ENCODE measurements at regions not wholly inside any gene's neighbourhood (a gene's known extent, or its start where the extent isn't known, plus 50 kb on each side); places are given as distances from the start of the nearest gene placed in this dataset.

DNA sequence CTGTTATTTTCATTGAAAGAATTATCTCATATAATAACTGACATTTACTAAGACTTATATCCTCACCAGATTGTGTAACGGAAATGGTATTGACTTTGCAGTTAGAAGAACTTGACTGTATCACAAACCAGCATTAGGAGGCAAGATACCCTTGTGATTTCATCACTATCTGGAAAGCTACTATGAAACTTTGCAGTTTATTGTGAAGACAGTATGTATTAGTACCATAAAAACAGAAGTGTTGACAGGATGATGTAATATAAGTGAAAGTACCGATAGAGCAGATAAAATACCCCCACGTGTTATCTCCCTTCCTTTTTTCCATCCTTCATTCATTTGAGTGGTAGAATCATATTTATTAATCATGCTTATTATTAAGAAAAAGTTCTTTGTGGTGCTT lies 365.7 kb upstream of the KLHL1 start:
- DNase-seq = no peak

DNA sequence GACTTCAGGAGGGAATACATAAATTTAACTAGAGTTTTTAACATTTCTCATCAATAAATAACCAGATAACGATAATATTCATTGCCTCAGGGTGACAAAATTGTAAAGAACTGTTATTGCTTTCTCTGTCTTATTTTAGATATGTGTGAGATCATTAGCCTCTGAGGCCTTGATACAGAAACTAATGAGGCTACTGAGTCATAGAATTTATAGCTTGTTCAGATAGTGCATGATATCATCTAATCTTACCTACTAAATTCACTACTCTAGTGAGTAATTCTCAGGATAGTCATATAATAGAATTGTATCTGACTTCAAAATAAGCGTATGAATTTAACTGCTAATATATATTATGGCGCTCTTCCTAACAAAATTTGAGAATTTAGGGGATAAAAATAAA lies 360.8 kb upstream of the KLHL1 start:
- no peak for DNase-seq

DNA sequence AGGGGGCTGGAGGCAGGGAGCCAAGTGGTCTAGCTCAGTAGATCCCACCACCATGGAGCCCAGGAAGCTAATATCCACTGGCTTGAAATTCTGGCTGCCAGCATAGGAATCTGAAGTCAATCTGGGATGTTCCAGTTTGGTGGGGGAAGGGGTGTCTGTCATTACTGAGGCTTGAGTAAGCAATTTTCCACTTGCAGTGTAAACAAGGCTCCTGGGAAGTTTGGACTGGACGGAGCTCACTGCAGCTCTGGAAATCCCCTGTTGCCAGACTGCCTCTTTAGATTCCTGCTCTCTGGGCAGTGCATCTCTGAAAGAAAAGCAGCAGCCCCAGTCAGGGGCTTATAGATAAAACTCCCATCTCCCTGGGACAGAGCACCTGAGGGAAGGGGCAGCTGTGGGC lies 349.2 kb upstream of the KLHL1 start:
- DNase-seq = no peak

DNA sequence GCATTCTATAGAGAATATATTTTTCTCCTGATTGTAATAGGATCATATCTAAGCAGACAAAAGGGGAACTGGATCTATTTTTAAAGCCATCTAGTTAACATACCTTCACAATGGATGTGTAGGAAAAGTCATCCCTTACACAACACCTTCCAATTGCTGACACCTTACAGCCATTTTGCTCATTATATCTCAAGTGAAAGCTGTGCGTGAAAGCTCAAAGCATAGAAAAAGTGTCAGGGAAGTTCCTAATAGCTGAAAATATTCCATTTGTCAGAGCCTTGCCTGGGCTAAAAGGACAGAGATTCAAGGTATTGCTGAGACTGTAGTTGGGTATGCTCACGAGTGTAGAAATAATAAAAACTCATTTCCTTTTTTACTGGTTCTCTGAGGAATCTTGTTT lies 340.6 kb upstream of the KLHL1 start:
- no peak for DNase-seq

DNA sequence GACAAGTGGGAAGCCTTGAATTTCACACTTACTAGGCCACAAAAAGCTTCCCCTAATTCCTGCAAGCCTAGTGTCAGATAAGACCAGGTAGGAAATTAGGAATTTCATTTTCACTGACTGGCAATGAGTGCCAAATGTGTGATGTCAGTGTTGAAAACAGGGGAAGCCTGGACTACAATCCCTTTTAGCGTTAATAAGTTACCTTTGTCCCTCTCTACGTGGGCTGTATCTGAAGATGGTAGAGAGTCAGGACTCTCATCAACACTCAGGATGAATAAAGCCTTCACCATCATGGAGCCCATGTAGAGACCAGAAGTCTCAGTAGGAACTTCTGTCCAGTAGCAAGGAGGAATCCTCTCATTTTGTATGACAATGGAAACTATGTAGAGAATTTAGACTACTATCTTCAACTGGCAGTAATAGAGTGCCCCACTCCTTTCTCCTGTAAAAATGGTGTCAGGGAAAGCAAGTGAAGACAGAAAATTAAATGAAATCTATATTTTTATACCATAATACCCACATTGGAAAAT lies 324.1 kb upstream of the KLHL1 start:
- DNase-seq = no peak

DNA sequence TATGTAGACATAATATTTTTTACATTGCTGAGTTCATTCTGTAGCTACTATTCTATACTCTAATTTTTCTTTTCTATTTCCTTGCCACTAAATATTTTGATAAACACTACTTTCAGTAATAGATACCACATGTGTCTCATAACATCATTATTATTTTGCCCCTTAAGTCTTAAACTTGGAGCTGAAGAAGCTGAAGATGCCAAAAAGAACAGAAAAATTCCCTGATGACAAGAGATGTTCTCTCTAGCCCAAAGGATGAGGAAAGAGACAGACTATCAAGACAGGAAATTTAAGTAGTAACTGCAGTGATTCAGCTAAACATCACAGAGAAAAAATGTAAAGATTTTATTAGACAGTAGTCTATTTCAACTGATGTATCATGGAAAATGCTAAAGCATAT lies 322.0 kb upstream of the KLHL1 start:
- no peak for DNase-seq

DNA sequence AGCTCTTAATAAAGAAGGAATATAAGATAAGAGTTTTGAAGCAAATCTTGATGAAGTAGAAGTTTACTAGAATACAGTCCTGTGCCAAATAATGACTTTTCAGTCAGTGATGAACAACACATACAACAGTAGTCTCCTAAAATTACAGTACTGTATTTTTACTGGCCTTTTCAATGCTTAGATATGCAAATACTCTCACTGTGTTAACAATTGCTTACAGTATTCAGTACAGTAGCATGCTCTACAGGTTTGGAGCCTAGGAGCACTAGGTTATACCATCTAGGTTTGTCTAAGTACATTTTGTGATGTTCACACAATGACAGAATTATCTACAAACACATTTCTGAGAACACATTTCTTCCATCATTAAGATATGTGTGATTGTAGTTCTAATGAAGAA lies 316.7 kb upstream of the KLHL1 start:
- no peak for DNase-seq

DNA sequence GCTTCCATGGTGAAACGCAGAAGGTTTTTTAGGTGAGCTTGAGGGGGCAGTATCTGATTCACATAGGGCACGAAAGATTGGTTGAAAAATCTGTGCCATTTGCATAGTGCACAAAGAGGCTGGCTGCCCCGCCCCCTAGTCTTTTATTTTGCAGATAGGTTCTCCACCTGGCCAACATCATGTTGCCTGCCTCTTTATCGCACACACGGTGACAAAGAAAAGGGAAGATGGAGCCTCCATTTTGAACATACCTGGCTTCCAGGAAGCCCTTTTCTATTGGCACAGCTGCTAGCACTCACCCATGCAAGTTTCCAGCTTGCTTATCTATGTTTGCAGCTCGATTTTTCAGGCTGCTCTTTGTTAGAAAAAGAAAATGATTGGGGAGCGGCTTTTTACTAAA lies 316.2 kb upstream of the KLHL1 start:
- no peak for DNase-seq

DNA sequence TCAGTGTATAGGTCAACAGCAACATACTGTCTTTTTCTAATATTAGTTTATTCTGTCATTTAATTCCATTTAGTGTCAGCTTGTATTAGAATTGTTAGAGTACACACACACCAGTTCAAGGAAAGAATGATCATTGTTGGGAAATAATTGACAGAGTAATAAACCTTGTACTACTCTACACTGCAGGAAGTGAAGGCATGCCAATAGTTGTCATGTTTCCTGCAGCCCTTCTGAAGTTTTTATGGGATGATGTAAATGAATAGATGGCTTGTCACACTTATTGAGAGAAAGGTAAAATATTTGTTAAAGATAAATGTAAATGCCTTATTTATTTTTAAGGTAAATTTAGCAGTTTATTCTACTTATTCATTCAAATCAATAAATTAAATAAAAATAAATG lies 306.9 kb upstream of the KLHL1 start:
- no peak for DNase-seq

DNA sequence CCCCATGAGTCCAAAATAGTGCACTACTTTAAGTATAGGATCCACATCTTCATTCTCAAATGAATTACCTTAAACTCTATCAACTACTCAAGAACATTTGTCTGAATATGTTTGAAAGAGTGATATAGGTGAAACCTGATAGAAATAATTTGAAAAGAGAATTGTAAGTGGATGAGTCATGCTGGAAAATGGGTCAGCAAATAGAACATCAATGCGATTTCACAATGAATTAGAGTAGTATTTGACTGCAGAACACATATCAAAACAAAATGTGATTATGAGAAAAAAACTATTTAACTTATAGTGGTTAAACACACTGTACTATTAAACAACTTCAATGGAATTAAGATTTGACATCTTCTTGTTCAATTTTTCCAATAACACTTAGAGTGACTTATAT lies 300.6 kb upstream of the KLHL1 start:
- DNase-seq = no peak

DNA sequence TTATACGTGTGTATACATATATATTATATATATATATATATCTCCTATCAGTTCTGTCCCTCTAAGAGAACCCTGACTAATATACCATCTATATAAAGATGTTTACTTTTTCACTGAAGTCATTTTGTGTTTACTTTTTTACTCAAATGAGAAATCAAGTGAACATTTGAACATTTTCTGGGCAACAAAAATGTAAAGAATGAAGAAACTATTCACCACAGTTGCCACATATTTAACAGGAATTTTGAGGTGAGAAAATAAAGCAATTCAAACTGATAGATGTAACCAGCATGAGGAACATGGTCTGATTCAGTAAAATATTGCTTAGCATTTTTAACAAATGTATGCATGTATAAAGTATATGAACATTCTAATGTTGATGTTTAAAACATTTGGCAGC lies 299.2 kb upstream of the KLHL1 start:
- DNase-seq = no peak

DNA sequence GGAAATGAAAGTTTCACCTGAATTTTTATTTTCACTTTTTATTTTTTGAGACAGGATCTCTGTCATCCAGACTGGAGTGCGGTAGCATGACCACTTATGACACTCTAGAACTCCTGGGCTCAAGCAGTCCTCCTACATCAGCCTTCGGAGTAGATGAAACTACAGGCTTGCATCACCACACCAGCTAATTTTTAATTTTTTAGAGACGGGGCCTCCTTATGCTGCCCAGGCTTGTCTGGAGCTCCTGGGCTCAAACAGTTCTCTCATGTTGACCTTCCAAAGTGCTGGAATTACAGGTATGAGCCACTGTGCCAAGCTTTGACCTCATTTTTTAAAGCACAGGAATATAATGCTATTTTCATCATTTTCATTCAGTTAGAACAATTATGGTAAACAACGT lies 297.0 kb upstream of the KLHL1 start:
- no peak for DNase-seq

DNA sequence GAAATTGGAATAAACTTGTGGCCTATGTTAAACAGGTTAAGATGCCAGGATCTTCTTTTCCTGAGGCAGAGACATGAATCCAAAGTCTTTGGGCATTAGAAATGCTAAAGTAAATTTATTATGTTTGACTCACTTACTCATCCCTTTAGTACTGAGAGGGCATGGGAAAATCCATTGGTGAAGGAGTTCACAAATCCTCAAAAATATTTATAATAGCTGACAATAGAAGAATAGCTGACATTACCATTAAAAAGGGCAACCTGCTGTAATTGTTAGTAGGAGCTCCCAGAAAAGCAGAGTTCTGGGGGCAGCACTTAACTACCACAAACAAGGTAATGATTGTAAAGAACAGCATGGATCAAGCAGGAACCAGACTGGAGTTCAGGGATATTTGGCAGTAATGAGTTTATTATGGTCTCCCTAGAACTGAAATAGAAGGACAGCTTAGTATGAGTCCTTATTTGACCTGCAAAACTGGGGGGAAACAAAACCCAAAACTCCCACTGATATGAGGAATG lies 285.8 kb upstream of the KLHL1 start:
- no peak for DNase-seq

DNA sequence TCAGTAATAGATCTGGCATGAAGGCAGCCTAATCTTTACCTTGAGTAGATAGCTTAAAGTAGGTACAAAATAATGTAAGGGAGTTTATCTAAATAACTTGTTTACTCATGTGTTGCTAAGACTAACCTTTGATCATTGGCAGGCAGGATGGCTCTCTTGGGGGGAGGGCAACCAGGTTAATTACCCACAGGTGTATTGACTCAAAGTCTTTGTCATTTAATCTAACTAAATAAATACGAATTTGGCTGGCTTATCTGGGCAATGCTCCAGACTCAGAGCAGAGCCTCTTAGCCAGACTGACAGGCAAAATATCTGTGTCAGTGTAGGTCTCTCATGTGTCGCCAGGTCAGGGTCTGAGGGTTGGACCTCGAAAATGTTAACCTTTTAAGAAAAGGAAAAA lies 283.4 kb upstream of the KLHL1 start:
- no peak for DNase-seq

DNA sequence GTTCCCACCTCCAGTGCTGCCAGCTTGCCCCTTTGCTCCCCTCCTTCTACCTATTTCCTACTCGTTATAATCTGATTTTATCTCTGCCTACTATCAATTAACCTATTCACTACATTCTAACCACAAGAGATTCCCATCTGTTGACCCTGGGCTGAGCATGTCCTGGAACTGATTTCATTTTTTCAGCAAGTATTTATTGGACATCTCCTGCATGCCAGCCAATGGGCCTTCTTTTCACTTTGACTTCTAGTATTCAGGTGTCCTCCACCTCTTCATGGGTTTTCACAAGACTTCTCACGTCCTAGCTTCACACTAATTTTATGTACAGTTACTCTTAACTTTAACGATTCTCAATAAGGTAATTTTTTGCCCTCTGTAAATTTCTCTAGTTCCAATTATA lies 282.7 kb upstream of the KLHL1 start:
- no peak for DNase-seq

DNA sequence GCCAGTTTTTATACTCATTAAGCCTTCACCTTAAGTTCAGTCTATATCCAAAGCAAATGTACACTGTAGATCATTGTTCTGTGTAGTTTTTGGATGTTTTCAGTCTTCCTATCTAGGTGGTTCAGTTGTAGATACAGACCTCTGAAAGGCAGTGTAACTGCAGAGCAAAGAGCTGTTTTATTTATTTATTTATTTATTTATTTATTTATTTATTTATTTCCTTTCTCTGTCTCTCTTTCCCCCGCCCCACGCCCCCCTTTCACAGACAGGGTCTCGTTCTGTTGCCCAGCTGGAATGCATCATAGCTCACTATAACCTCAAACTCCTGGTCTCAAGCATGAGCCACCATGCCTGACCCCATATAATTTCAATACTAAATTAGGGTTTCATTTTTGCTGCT lies 281.8 kb upstream of the KLHL1 start:
- no peak for DNase-seq

DNA sequence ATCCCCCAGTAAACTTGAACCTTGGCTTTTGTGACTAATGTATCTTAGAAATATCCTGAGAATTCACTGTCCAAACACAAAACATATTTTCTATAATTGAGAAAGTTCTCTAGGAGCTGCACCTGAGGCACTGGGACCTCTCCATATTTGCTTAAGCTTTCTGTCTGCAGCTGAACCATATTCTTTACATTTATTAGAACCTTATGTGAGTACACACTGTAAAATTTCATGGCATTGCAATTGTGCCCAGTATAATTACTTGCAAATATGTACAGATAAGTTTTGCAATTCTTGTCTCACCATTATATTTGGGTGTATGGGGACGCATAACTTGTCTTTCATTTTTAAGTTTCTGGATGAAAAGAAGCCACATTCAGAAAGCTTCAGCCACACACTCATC lies 280.7 kb upstream of the KLHL1 start:
- DNase-seq = no peak

DNA sequence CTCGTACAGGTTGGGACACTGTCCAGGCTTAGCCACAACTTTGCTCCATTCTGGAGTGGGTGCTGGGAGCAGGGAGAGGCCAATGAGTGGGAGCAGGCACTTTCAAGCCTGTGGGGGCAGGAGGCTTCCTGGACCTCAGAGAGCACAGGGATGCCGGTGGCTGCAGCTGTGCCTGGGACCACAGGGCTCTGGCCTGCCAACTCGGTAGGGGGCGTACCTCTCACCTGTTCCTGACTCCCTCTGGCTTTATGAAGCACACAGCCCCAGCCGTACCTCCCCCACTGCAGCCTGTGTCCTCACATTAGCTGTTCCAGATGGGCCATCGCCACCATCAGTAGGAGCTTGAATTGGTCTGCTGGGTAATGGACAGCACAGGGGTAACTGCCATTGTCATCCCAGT lies 278.7 kb upstream of the KLHL1 start:
- DNase-seq = no peak

DNA sequence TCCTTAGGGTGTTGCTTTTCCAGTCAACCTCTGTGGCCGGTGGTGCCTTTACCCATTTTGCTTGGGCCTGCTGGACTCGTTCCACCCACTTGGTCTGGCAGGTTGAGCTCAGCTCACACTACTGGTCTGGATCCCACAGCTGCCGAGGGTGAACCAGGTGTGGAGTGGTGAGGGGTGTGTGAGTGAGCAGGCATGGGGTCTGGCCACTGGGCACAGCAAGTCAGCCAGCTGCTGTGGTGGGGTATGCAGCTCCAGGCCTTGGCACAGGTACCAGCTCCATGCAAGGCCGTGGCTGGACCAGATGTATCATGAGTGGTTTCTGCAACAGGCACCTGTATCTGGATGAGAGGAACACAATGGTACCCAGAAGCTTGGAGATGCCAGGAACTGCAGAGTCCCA lies 277.6 kb upstream of the KLHL1 start:
- DNase-seq = no peak

DNA sequence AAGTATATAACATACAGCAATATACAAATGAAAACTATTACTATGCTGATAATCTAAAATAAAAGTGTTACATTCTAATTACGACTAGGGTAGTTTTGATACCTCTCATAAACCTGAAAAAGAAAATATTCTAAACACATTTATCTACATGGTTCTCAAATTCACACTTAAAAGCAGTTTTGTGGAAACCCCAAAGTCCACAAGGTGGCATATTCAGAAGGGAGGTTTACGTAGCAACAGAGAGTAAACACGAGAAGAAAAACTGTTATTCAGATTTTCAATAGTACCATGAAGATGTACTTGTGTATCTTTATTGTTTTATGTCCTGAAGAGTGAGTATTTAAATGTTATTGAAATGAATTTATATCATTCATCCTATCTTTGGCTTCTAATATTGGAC lies 275.9 kb upstream of the KLHL1 start:
- DNase-seq = no peak

DNA sequence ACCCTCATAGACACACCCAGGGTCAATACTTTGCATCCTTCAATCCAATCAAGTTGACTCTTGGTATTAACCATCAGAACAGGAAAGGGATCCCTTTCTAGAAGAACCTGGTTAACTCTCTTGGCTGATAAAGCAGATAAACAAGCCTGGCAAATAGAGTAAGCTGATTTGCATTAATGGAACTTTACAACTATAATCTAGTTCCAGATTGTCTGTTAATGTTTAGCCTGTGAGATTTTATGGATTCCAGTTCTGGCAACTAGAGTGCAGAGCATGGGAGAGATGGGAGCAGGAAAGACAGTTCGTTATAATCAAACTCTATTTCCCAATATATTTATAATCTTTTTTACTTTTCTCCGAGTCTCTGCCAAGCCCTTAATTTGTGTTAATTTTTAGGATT lies 272.6 kb upstream of the KLHL1 start:
- DNase-seq = no peak

DNA sequence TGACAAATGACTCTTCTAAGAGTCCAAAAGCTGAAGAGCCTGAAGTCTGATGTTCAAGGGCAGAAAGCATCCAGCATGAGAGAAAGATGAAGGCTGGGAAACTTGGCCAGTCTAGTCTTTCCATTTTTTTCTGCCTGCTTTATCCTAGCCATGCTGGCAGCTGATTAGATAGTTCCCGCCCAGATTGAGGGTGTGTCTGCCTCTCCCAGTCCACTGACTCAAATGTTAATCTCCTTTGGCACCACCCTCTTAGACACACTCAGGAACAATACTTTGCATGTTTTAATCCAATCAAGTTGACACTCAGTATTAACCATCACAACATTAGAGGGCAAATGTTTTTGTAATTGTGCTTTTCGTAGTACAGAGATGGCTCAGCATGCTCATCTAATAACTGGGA lies 267.5 kb upstream of the KLHL1 start:
- DNase-seq = no peak

DNA sequence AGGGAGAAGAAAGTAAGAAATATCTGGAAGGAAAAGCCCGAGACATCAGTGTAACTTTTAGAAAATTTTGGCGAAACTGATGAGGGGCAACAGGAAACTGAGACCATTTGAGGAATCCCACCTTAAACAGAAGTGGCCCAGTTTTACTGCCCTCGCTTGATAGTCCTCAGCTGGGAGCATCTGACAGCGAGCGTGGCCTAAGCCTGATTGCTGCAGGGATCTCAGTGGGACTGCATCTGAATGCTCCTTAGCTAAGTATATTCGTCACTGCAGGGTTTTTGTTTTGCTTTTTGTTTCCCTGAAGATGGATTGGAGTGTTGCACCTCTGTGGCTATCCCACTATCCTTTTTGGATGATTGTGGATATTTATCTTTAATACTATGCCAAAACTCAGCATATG lies 262.7 kb upstream of the KLHL1 start:
- DNase-seq = no peak

DNA sequence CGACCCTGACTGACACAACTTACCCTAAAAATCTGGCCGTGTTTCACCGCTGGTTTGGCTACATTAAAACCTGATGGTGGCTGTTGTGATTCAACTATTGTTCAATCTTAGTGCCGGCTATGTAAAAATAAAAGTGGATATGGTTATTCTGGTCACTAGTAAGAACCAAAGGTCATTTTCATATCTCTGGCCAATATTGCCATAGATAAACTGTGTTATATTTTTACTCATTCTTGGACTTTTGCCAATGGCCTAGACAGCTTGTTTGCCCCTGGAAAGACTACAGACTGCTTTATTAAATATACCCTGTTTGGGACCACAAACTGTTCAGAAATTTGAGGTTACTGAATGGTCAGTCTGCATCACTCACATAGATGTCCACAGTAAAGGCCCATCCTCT lies 258.5 kb upstream of the KLHL1 start:
- DNase-seq = no peak

DNA sequence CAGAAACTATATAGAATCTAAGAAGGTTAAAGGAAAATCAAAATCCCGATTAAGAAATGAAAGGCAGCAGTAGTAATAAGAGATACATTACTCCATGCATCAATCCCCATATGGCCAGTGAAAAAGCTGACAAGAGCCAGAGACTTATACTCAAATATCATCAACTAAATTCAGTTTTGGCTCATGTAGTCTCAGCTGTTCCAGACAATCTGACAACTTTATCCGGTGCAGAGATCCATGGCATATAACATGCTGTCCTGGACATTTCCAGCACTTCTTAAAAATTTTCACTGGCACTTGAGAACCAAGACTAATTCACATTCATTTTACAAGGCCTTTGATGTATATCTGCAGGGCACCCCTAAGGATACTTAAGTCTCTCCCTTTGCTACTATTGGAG lies 255.7 kb upstream of the KLHL1 start:
- no peak for DNase-seq

Measured in AML-193 (cell line).